HG03457 (cell line): ENCODE measurements at regions not wholly inside any gene's neighbourhood (a gene's known extent, or its start where the extent isn't known, plus 50 kb on each side); places are given as distances from the start of the nearest gene placed in this dataset.

Source experiments
- ATAC-seq: cut with Tn5 transposase; IDR thresholded peaks from one replicate; pipeline ENCODE4 v1.9.1; 2021; ENCODE audit warnings: moderate number of reproducible peaks; ENCODE audit not compliant: unreplicated experiment

GRCh38 chr1:73953586-73953985 is 244.4 kb downstream of the LRRIQ3 start:
- ATAC-seq = no peak

- no peak for ATAC-seq
Observed at GRCh38 chr1:73953186-73953585, 244.8 kb downstream of the LRRIQ3 start.

- no peak for ATAC-seq
Observed at GRCh38 chr1:73948055-73948454, 249.9 kb downstream of the LRRIQ3 start.

GRCh38 chr1:73947009-73947408 is 251.0 kb downstream of the LRRIQ3 start:
- ATAC-seq = no peak

GRCh38 chr1:73943270-73943669 is 254.7 kb downstream of the LRRIQ3 start:
- no peak for ATAC-seq

- ATAC-seq = no peak
Observed at GRCh38 chr1:73930293-73930692, 267.7 kb downstream of the LRRIQ3 start.

- no peak for ATAC-seq
Observed at GRCh38 chr1:73914951-73915350, 283.0 kb downstream of the LRRIQ3 start.

- ATAC-seq = no peak
Observed at GRCh38 chr1:73913025-73913424, 285.0 kb downstream of the LRRIQ3 start.

GRCh38 chr1:73911849-73912248 is 286.1 kb downstream of the LRRIQ3 start:
- ATAC-seq = no peak

- no peak for ATAC-seq
Observed at GRCh38 chr1:73910466-73910865, 287.5 kb downstream of the LRRIQ3 start.

- no peak for ATAC-seq
Observed at GRCh38 chr1:73910062-73910461, 287.9 kb downstream of the LRRIQ3 start.

- no peak for ATAC-seq
Observed at GRCh38 chr1:73909043-73909562, 288.9 kb downstream of the LRRIQ3 start.

- ATAC-seq = no peak
Observed at GRCh38 chr1:73907051-73907450, 290.9 kb downstream of the LRRIQ3 start.

GRCh38 chr1:73903092-73903491 is 294.9 kb downstream of the LRRIQ3 start:
- ATAC-seq = no peak

- ATAC-seq = no peak
Observed at GRCh38 chr1:73901738-73902137, 296.2 kb downstream of the LRRIQ3 start.

GRCh38 chr1:73899311-73899710 is 298.7 kb downstream of the LRRIQ3 start:
- ATAC-seq = no peak

GRCh38 chr1:73898540-73898939 is 299.4 kb downstream of the LRRIQ3 start:
- ATAC-seq = no peak

- ATAC-seq = no peak
Observed at GRCh38 chr1:73887412-73887811, 310.6 kb downstream of the LRRIQ3 start.

GRCh38 chr1:73886716-73887115 is 311.3 kb downstream of the LRRIQ3 start:
- no peak for ATAC-seq

- no peak for ATAC-seq
Observed at GRCh38 chr1:73874806-73875205, 323.2 kb downstream of the LRRIQ3 start.

- ATAC-seq = no peak
Observed at GRCh38 chr1:73868810-73869336, 329.1 kb downstream of the LRRIQ3 start.

GRCh38 chr1:73862355-73862754 is 335.6 kb downstream of the LRRIQ3 start:
- ATAC-seq = no peak

GRCh38 chr1:73860421-73860950 is 337.5 kb downstream of the LRRIQ3 start:
- no peak for ATAC-seq
